H9 (cell line): ENCODE measurements at regions not wholly inside any gene's neighbourhood (a gene's known extent, or its start where the extent isn't known, plus 50 kb on each side); places are given as distances from the start of the nearest gene placed in this dataset.

ENCODE experiments used
- DNase-seq: peaks from one replicate; pipeline ENCODE4 v3.0.0-alpha.2; 2017
- H2AFZ ChIP-seq: one replicate; pipeline ENCODE4 v1.6.1; 2013; ENCODE audit warnings: mild to moderate bottlenecking, low read length, control low read depth, moderate library complexity
- H2AK5ac ChIP-seq: 2 replicates; pipeline ENCODE4 v1.6.1; 2013; ENCODE audit warnings: low read length, control low read depth, mixed read lengths; ENCODE audit not compliant: insufficient read length
- H2BK120ac ChIP-seq: one replicate; pipeline ENCODE4 v1.6.1; 2013; ENCODE audit warnings: low read depth, mild to moderate bottlenecking, low read length, control low read depth, inconsistent platforms; ENCODE audit not compliant: poor library complexity, severe bottlenecking
- H2BK12ac ChIP-seq: 2 replicates; pipeline ENCODE4 v1.6.1; 2013; ENCODE audit warnings: low read length, control low read depth, mixed read lengths, low read depth; ENCODE audit not compliant: insufficient read length
- H2BK15ac ChIP-seq: 2 replicates; pipeline ENCODE4 v1.6.1; 2013; ENCODE audit warnings: low read depth, low read length, control low read depth
- H2BK20ac ChIP-seq: one replicate; pipeline ENCODE4 v1.6.1; 2013; ENCODE audit warnings: low read depth, mild to moderate bottlenecking, low read length, control low read depth, inconsistent platforms; ENCODE audit not compliant: poor library complexity, severe bottlenecking
- H2BK5ac ChIP-seq: 2 replicates; pipeline ENCODE4 v1.6.1; 2013; ENCODE audit warnings: low read length, control low read depth, mixed read lengths; ENCODE audit not compliant: insufficient read length
- H3K14ac ChIP-seq: 2 replicates; pipeline ENCODE4 v1.6.1; 2013; ENCODE audit warnings: low read length, control low read depth; ENCODE audit not compliant: insufficient read depth
- H3K18ac ChIP-seq: 2 replicates; pipeline ENCODE4 v1.6.1; 2013; ENCODE audit warnings: low read depth, mild to moderate bottlenecking, mixed read lengths, low read length, control low read depth; ENCODE audit not compliant: insufficient read length
- H3K23ac ChIP-seq: 2 replicates; pipeline ENCODE4 v1.6.1; 2013; ENCODE audit warnings: low read length, control low read depth, mixed read lengths, low read depth; ENCODE audit not compliant: insufficient read length
- H3K23me2 ChIP-seq: 2 replicates; pipeline ENCODE4 v1.6.1; 2013; ENCODE audit warnings: low read depth, mild to moderate bottlenecking, mixed read lengths, low read length, control low read depth; ENCODE audit not compliant: insufficient read length, poor library complexity, severe bottlenecking
- H3K27ac ChIP-seq: 2 replicates; pipeline ENCODE4 v1.5.1; 2013; ENCODE audit warnings: low read length, control low read depth, mixed read lengths, low read depth; ENCODE audit not compliant: insufficient read length
- H3K27me3 ChIP-seq: 2 replicates; pipeline ENCODE4 v1.6.1; 2013; ENCODE audit warnings: low read length, control low read depth, inconsistent platforms; ENCODE audit not compliant: insufficient read depth
- H3K4ac ChIP-seq: 2 replicates; pipeline ENCODE4 v1.6.1; 2013; ENCODE audit warnings: low read depth, mild to moderate bottlenecking, control low read depth, inconsistent platforms, low read length, moderate library complexity
- H3K4me1 ChIP-seq: 2 replicates; pipeline ENCODE4 v1.6.1; 2013; ENCODE audit warnings: low read length, control low read depth, inconsistent platforms; ENCODE audit not compliant: insufficient read depth
- H3K4me2 ChIP-seq: 2 replicates; pipeline ENCODE4 v1.6.1; 2013; ENCODE audit warnings: low read length, control low read depth, mixed read lengths; ENCODE audit not compliant: insufficient read length, insufficient read depth
- H3K56ac ChIP-seq: 2 replicates; pipeline ENCODE4 v1.6.1; 2013; ENCODE audit warnings: low read depth, mild to moderate bottlenecking, mixed read lengths, low read length, control low read depth; ENCODE audit not compliant: insufficient read length
- H3K79me1 ChIP-seq: 2 replicates; pipeline ENCODE4 v1.6.1; 2013; ENCODE audit warnings: low read depth, mild to moderate bottlenecking, moderate library complexity, low read length, control low read depth, inconsistent platforms; ENCODE audit not compliant: insufficient read depth, poor library complexity, severe bottlenecking
- H3K79me2 ChIP-seq: 2 replicates; pipeline ENCODE4 v1.6.1; 2013; ENCODE audit warnings: low read length, control low read depth, inconsistent platforms; ENCODE audit not compliant: insufficient read depth
- H3K9ac ChIP-seq: 2 replicates; pipeline ENCODE4 v1.6.1; 2013; ENCODE audit warnings: low read length, control low read depth, mixed read lengths; ENCODE audit not compliant: insufficient read length; ENCODE audit errors: extremely low read depth
- H3K9me3 ChIP-seq: one replicate; pipeline ENCODE4 v1.6.1; 2013; ENCODE audit warnings: low read depth, low read length, inconsistent platforms; ENCODE audit not compliant: control insufficient read depth
- H3T11ph ChIP-seq: one replicate; pipeline ENCODE4 v1.6.1; 2013; ENCODE audit warnings: mild to moderate bottlenecking, low read length, control low read depth, inconsistent platforms
- H4K20me1 ChIP-seq: one replicate; pipeline ENCODE4 v1.6.1; 2013; ENCODE audit not compliant: control insufficient read depth, insufficient read length, insufficient read depth
- H4K5ac ChIP-seq: 2 replicates; pipeline ENCODE4 v1.6.1; 2013; ENCODE audit warnings: low read depth, mild to moderate bottlenecking, mixed read lengths, low read length, control low read depth; ENCODE audit not compliant: insufficient read length
- H4K8ac ChIP-seq: replicated peaks from 2 replicates; pipeline ENCODE4 v1.6.1; 2013; ENCODE audit warnings: low read length, control low read depth, mixed read lengths, low read depth; ENCODE audit not compliant: insufficient read length
- H4K91ac ChIP-seq: 2 replicates; pipeline ENCODE4 v1.6.1; 2013; ENCODE audit warnings: low read depth, mild to moderate bottlenecking, moderate library complexity, mixed read lengths, low read length, control low read depth; ENCODE audit not compliant: insufficient read length
- H3K27ac Mint-ChIP-seq, 3 experiments: 2 replicates in 2 of 3; 3 replicates in 1 of 3; pipeline ENCODE4 v1.8.0; 2020 to 2021; ENCODE audit warnings: mixed read lengths in 3 of 3, mild to moderate bottlenecking in 1 of 3, moderate library complexity in 1 of 3
- H3K27me3 Mint-ChIP-seq: 2 replicates; pipeline ENCODE4 v1.8.0; 2021; ENCODE audit warnings: low read depth, mild to moderate bottlenecking, moderate library complexity, mixed read lengths
- H3K36me3 Mint-ChIP-seq, 3 experiments: 2 replicates in 2 of 3; 3 replicates in 1 of 3; pipeline ENCODE4 v1.8.0; 2020 to 2021; ENCODE audit warnings: low read depth in 3 of 3, mixed read lengths in 3 of 3; ENCODE audit not compliant: insufficient read depth in 1 of 3
- H3K4me1 Mint-ChIP-seq, 2 experiments: 2 replicates each; pipeline ENCODE4 v1.8.0; 2020; ENCODE audit warnings: mixed read lengths in 2 of 2
- H3K4me3 Mint-ChIP-seq, 2 experiments: 2 replicates in 1 of 2; 3 replicates in 1 of 2; pipeline ENCODE4 v1.8.0; 2020 to 2021; ENCODE audit warnings: mild to moderate bottlenecking in 2 of 2, mixed read lengths in 2 of 2, moderate library complexity in 1 of 2
- H3K9me3 Mint-ChIP-seq, 2 experiments: 2 replicates in 1 of 2; 3 replicates in 1 of 2; pipeline ENCODE4 v1.8.0; 2020; ENCODE audit warnings: mild to moderate bottlenecking in 2 of 2, mixed read lengths in 2 of 2, moderate library complexity in 1 of 2
- WGBS: extraction: QIAGEN DNeasy Blood & Tissue Kit; methylation state at CpG from one replicate; pipeline ENCODE4 v1.1.7; 2013; ENCODE audit warnings: missing lambda C conversion rate, low lambda C conversion rate, mixed read lengths; ENCODE audit not compliant: insufficient read length; ENCODE audit errors: extremely low coverage; 5-methylcytosine and 5-hydroxymethylcytosine counted together
- TF ChIP-seq, protein P1 (sequence below): fragments of 200-600 bp; sonication (generic); conservative IDR thresholded peaks from 3 replicates; pipeline ENCODE4 v1.8.0; 2021; ENCODE audit warnings: antibody characterized with exemption, mild to moderate bottlenecking

DNA sequence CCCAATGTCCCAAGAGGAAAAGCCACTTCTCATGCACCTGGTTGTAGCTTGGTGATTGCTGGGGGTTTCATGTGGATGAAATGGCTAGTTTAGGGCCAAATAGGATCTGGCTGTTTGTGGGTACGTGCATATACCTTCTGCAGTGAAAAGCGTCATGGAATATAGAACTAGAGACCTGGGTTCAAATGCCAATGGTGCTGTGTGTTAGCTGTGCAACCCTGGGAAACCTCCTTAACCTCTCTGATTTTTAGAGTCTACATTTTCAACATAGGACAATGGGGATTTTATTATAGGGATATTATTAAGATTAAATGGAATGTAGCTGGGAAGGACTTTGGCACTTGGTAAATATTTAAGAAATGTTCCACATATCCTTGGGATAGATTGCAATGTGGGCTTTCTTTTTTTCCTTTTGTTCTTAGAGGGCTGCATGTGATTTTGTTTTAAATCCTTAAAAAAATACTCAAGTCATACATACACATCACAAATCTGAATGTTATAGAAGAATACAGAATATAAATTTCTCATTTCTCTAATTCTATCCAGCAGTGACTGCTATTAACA is 112.6 kb upstream of the E2F8 start:
- no peak overlapping the region for H3K4me3 Mint-ChIP-seq
- Histone ChIP-seq H3K79me1 (no peaks in the 10 kb centered on the region), H2BK12ac (no peak overlapping the region), H2AFZ (no peak overlapping the region), H2BK20ac (no peak overlapping the region), H3T11ph (no peak overlapping the region), H2BK120ac (no peak overlapping the region), H3K14ac (no peak overlapping the region), H3K27me3 (no peaks in the 10 kb centered on the region), H2AK5ac (no peak overlapping the region), H3K4me2 (no peak overlapping the region), H4K8ac (no peak overlapping the region), H4K20me1 (no peaks in the 10 kb centered on the region), H3K9ac (no peak overlapping the region), H3K56ac (no peak overlapping the region), H3K79me2 (no peaks in the 10 kb centered on the region), H3K23ac (no peak overlapping the region), H3K4ac (no peak overlapping the region), H4K5ac (no peak overlapping the region), H3K18ac (no peak overlapping the region), H3K4me1 (no peaks in the 10 kb centered on the region), H4K91ac (no peak overlapping the region), H3K23me2 (no peaks in the 10 kb centered on the region), H2BK15ac (no peak overlapping the region), H3K27ac (no peak overlapping the region), H3K9me3 (no peaks in the 10 kb centered on the region), H2BK5ac (no peak overlapping the region)
- H3K9me3 Mint-ChIP-seq, result no peaks in the 10 kb centered on the region
- DNase-seq, result no peak
- peaks cover 46% of the 10 kb centered on the region for H3K27me3 Mint-ChIP-seq
- TF ChIP-seq, protein P1, sequence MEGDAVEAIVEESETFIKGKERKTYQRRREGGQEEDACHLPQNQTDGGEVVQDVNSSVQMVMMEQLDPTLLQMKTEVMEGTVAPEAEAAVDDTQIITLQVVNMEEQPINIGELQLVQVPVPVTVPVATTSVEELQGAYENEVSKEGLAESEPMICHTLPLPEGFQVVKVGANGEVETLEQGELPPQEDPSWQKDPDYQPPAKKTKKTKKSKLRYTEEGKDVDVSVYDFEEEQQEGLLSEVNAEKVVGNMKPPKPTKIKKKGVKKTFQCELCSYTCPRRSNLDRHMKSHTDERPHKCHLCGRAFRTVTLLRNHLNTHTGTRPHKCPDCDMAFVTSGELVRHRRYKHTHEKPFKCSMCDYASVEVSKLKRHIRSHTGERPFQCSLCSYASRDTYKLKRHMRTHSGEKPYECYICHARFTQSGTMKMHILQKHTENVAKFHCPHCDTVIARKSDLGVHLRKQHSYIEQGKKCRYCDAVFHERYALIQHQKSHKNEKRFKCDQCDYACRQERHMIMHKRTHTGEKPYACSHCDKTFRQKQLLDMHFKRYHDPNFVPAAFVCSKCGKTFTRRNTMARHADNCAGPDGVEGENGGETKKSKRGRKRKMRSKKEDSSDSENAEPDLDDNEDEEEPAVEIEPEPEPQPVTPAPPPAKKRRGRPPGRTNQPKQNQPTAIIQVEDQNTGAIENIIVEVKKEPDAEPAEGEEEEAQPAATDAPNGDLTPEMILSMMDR, result no peak
- no peak overlapping the region for H3K27ac Mint-ChIP-seq
- H3K36me3 Mint-ChIP-seq, result no peaks in the 10 kb centered on the region
- peaks cover 0 to 4% of the 10 kb centered on the region in 2 experiments; a peak in 1 of 4 replicates for H3K4me1 Mint-ChIP-seq
- WGBS, result no CpG with 5 or more reads among the region's 2 CpGs
